ENCODE measurements at regions not wholly inside any gene's neighbourhood (a gene's known extent, or its start where the extent isn't known, plus 50 kb on each side); places are given as distances from the start of the nearest gene placed in this dataset.

GRCh38 chr6:95519228-95520037, 57.9 kb upstream of the MANEA start:
- TF ChIP-seq CTCF (IDR thresholded peaks at IDR 0.05; ENCODE audit: extremely low read depth in 1 of 2, insufficient read depth in 1 of 2, low read depth in 1 of 2, low read length in 2 of 2) (no peak), MAX (IDR thresholded peaks at IDR 0.05; ENCODE audit: insufficient read depth, insufficient read length) (no peak), JUN (IDR thresholded peaks at IDR 0.05; ENCODE audit: borderline replicate concordance, insufficient read depth, insufficient read length, low read depth) (no peak), POLR2A (IDR thresholded peaks at IDR 0.05; ENCODE audit: low read depth, low read length) (no peak), FOS (IDR thresholded peaks at IDR 0.05; ENCODE audit: borderline replicate concordance, insufficient read depth, low read length) (no peak)

Data from endothelial cell of umbilical vein (primary cell).